HepG2 (cell line): ENCODE measurements at regions not wholly inside any gene's neighbourhood (a gene's known extent, or its start where the extent isn't known, plus 50 kb on each side); places are given as distances from the start of the nearest gene placed in this dataset.

ENCODE experiments used
- ATAC-seq: fragments of 200-7000 bp; cut with Tn5 transposase; 3 replicates; pipeline ENCODE4 v1.9.1; 2020; ENCODE audit warnings: mild to moderate bottlenecking, moderate library complexity
- BruUV-seq: library from RNA; stranded (reverse); fragments of 400-500 nt; replicated peaks from 2 replicates; lab custom pipeline; 2021; lab: Mats Ljungman, UMichigan
- CTCF ChIA-PET: fragments of 300-600 bp; formaldehyde crosslinking; extraction: SDS; loops from one replicate; lab custom pipeline; 2021; ENCODE audit warnings: low total read pairs, inconsistent platforms, low intra/inter-chr PET ratio; lab: Yijun Ruan, JAX
- POLR2A ChIA-PET: fragments of 350-600 bp; sonication (Branson Sonifier 250); formaldehyde crosslinking; loops from one replicate; lab custom pipeline; 2020; ENCODE audit warnings: antibody characterized with exemption, inconsistent platforms; lab: Yijun Ruan, JAX
- DNase-seq: peaks from one replicate; pipeline ENCODE4 v3.0.0-alpha.2; 2015; ENCODE audit warnings: low spot score
- FAIRE-seq: peaks from 3 replicates; lab custom pipeline; 2011; peaks lifted over from hg19 to GRCh38; lab: Jason Lieb, UNC
- H2AFZ ChIP-seq: one replicate; pipeline ENCODE4 v1.6.1; 2011; ENCODE audit warnings: low read length, inconsistent platforms
- H3K27ac ChIP-seq: fragments of 300-600 bp; 3 replicates; pipeline ENCODE4 v1.8.0; 2011; ENCODE audit warnings: mixed run types, mild to moderate bottlenecking, mixed read lengths, low read length, inconsistent platforms; ENCODE audit not compliant: insufficient read depth; ENCODE audit errors: extremely low read length
- H3K27me3 ChIP-seq, 2 experiments: fragments of 200-600 bp in 1 of 2; 2 replicates in 1 of 2; 3 replicates in 1 of 2; pipeline versions ENCODE4 v1.6.0 to v1.8.0; 2011; ENCODE audit warnings: low read length in 2 of 2, mild to moderate bottlenecking in 2 of 2, moderate library complexity in 2 of 2, inconsistent platforms in 1 of 2; ENCODE audit not compliant: insufficient read depth in 2 of 2, control insufficient read depth in 1 of 2
- H3K36me3 ChIP-seq, 2 experiments: fragments of 200-600 bp in 1 of 2; replicated peaks in 1 of 2; 2 replicates in 1 of 2; 3 replicates in 1 of 2; pipeline versions ENCODE4 v1.5.1 to v1.8.0; 2011; ENCODE audit warnings: low read length in 2 of 2, inconsistent platforms in 1 of 2; ENCODE audit not compliant: insufficient read depth in 2 of 2, control insufficient read depth in 1 of 2
- H3K4me1 ChIP-seq: 2 replicates; pipeline ENCODE4 v1.5.1; 2012; ENCODE audit warnings: low read length, inconsistent platforms; ENCODE audit not compliant: insufficient read depth
- H3K4me2 ChIP-seq: 2 replicates; pipeline ENCODE4 v1.6.0; 2011; ENCODE audit warnings: low read depth, low read length, inconsistent platforms
- H3K4me3 ChIP-seq, 3 experiments: fragments of 200-600 bp in 1 of 3; sonication (generic), shearing (Covaris generic) in 1 of 3; replicated peaks in 1 of 3; 2 replicates each; pipeline ENCODE4 v1.5.1; 2011 to 2016; ENCODE audit warnings: low read length in 3 of 3, inconsistent platforms in 2 of 3, low read depth in 2 of 3, mild to moderate bottlenecking in 2 of 3, control low read depth in 1 of 3, mixed read lengths in 1 of 3; ENCODE audit not compliant: insufficient read depth in 1 of 3
- H3K79me2 ChIP-seq: one replicate; pipeline ENCODE4 v1.6.1; 2011; ENCODE audit warnings: low read length, inconsistent platforms; ENCODE audit not compliant: insufficient read depth
- H3K9ac ChIP-seq: 2 replicates; pipeline ENCODE4 v1.6.0; 2011; ENCODE audit warnings: mild to moderate bottlenecking, low read depth, low read length, inconsistent platforms; ENCODE audit not compliant: insufficient read depth
- H3K9me3 ChIP-seq: 2 replicates; pipeline ENCODE4 v1.5.1; 2012; ENCODE audit warnings: mild to moderate bottlenecking, low read length
- H4K20me1 ChIP-seq: 2 replicates; pipeline ENCODE4 v1.6.0; 2011; ENCODE audit warnings: inconsistent platforms, mild to moderate bottlenecking, low read length, moderate library complexity; ENCODE audit not compliant: insufficient read depth
- ATF4 ChIP-seq, 2 experiments: fragments of 450-650 bp in 1 of 2; sonication (generic) in 1 of 2; formaldehyde crosslinking; IDR thresholded peaks; 2 replicates each; pipeline versions ENCODE4 v1.5.0 to v1.8.0; 2020 to 2022; ENCODE audit warnings: mild to moderate bottlenecking in 1 of 2, missing genetic modification reagents in 1 of 2
- ATRX ChIP-seq: sonication (generic); formaldehyde crosslinking; IDR thresholded peaks from 2 replicates; pipeline ENCODE4 v1.4.0; 2020; ENCODE audit warnings: missing genetic modification reagents, borderline replicate concordance
- CENPBD1 ChIP-seq: sonication (generic); formaldehyde crosslinking; IDR thresholded peaks from 2 replicates; pipeline ENCODE4 v1.8.0; 2022; ENCODE audit warnings: missing genetic modification reagents, low read depth, mild to moderate bottlenecking, borderline replicate concordance
- DRAP1 ChIP-seq: IDR thresholded peaks from 2 replicates; pipeline ENCODE4 v1.6.1; 2016; ENCODE audit warnings: missing genetic modification reagents, missing compliant biosample characterization
- FOXA1 ChIP-seq, 2 experiments: fragments of 450-650 bp in 1 of 2; sonication (generic) in 1 of 2; formaldehyde crosslinking in 1 of 2; IDR thresholded peaks; 2 replicates each; pipeline versions ENCODE4 v1.4.0 to v1.6.1; 2016 to 2020; ENCODE audit warnings: missing genetic modification reagents in 1 of 2
- HNRNPK ChIP-seq: fragments of 200-400 bp; formaldehyde crosslinking; IDR thresholded peaks from 2 replicates; pipeline ENCODE4 v1.6.1; 2018; ENCODE audit warnings: low read length, low read depth, moderate library complexity, mild to moderate bottlenecking; ENCODE audit not compliant: poor library complexity, severe bottlenecking
- HOXA7 ChIP-seq: sonication (generic); formaldehyde crosslinking; IDR thresholded peaks from 2 replicates; pipeline ENCODE4 v1.8.1; 2022; ENCODE audit warnings: mild to moderate bottlenecking, missing genetic modification reagents, moderate library complexity
- MIXL1 ChIP-seq: IDR thresholded peaks from 2 replicates; pipeline ENCODE4 v1.6.1; 2016
- MXD1 ChIP-seq: sonication (generic); formaldehyde crosslinking; IDR thresholded peaks from 2 replicates; pipeline ENCODE4 v1.4.0; 2020; ENCODE audit warnings: mild to moderate bottlenecking, missing genetic modification reagents
- MYC ChIP-seq: sonication (generic); formaldehyde crosslinking; IDR thresholded peaks from 2 replicates; pipeline ENCODE4 v1.9.0; 2021; ENCODE audit warnings: missing genetic modification reagents, borderline replicate concordance
- PHF5A ChIP-seq: IDR thresholded peaks from one replicate; pipeline ENCODE4 v1.6.1; 2018; ENCODE audit warnings: low read depth, missing genetic modification reagents; ENCODE audit not compliant: unreplicated experiment
- SIN3A ChIP-seq: IDR thresholded peaks from 2 replicates; pipeline ENCODE4 v1.6.1; 2011; ENCODE audit warnings: low read depth, mild to moderate bottlenecking, control low read depth, low read length, borderline replicate concordance
- SP1 ChIP-seq, 2 experiments: fragments of 450-650 bp in 1 of 2; sonication (generic) in 1 of 2; formaldehyde crosslinking in 1 of 2; IDR thresholded peaks; 2 replicates each; pipeline versions ENCODE4 v1.4.0 to v1.6.1; 2016 to 2020; ENCODE audit warnings: missing genetic modification reagents in 1 of 2
- ZBTB39 ChIP-seq: sonication (generic); formaldehyde crosslinking; IDR thresholded peaks from 2 replicates; pipeline ENCODE4 v1.5.0; 2020; ENCODE audit warnings: missing genetic modification reagents
- ZFAT ChIP-seq: sonication (generic); formaldehyde crosslinking; conservative IDR thresholded peaks from 2 replicates; pipeline ENCODE4 v1.8.1; 2023; ENCODE audit warnings: missing genetic modification reagents, inconsistent platforms
- ZFP36L2 ChIP-seq: sonication (generic); formaldehyde crosslinking; IDR thresholded peaks from 2 replicates; pipeline ENCODE4 v1.4.0; 2020; ENCODE audit warnings: missing genetic modification reagents
- ZNF703 ChIP-seq: sonication (generic); formaldehyde crosslinking; IDR thresholded peaks from 2 replicates; pipeline ENCODE4 v1.5.1; 2020; ENCODE audit warnings: missing genetic modification reagents, mild to moderate bottlenecking, moderate library complexity, borderline replicate concordance
- ZNF782 ChIP-seq: sonication (generic); formaldehyde crosslinking; IDR thresholded peaks from 2 replicates; pipeline ENCODE4 v1.4.0; 2020; ENCODE audit warnings: missing genetic modification reagents, mild to moderate bottlenecking, borderline replicate concordance
- whole genome bisulfite sequencing: methylation state at CpG from one replicate; pipeline ENCODE4 v1.1.6; 2017; ENCODE audit warnings: low lambda C conversion rate; 5-methylcytosine and 5-hydroxymethylcytosine counted together
- in situ Hi-C: cut with HindIII; loops from 2 replicates; pipeline ENCODE4 v1.10.0; 2017; ENCODE audit warnings: low pct_unique_long_range_greater_than_20kb; ENCODE audit not compliant: extremely low pct_ligation_motif_present
- intact Hi-C: fragments of 100-400 bp; cut with micrococcal nuclease; formaldehyde crosslinking; loops from one replicate; pipeline ENCODE4 v1.10.0; 2022; ENCODE audit not compliant: unreplicated experiment

- H4K20me1 ChIP-seq: no peaks in the 10 kb centered on the region
- in situ Hi-C loops (loop anchor here (25.0 kb wide), 1 partner anchor 494 kb away; no protein-coding TSS in a partner anchor), intact Hi-C loops (no loop called here)
- ATAC-seq (no peak), FAIRE-seq (no peak)
- peaks cover 13% of the 10 kb centered on the region for H3K4me1 ChIP-seq
- H3K79me2 ChIP-seq: no peaks in the 10 kb centered on the region
- POLR2A ChIA-PET: no interaction called here
- no peaks in the 10 kb centered on the region for H3K36me3 ChIP-seq
- H3K4me3 ChIP-seq: no peak overlapping the region
- WGBS: 13% methylated on average over 1 of the region's 1 CpG
- BruUV-seq: no TSS peak
- no peak overlapping the region for H3K27ac ChIP-seq
- TF ChIP-seq HNRNPK: no peak
- no peak for TF ChIP-seq ZBTB39
- TF ChIP-seq DRAP1: no peak
- no peak for TF ChIP-seq MXD1 (CRISPR knock-in tag)
- no peak for TF ChIP-seq PHF5A (CRISPR knock-in tag)
- TF ChIP-seq ATRX (CRISPR knock-in tag): no peak
- no peak for TF ChIP-seq MYC (CRISPR knock-in tag)
- no peak for TF ChIP-seq ZNF782
- no peak for TF ChIP-seq CENPBD1 (CRISPR knock-in tag)
- TF ChIP-seq ATF4 (CRISPR knock-in tag; IDR thresholded peaks at IDR 0.05): no peak
- no peak for TF ChIP-seq SIN3A
- TF ChIP-seq ZFAT (CRISPR knock-in tag): no peak
- no peak for TF ChIP-seq SP1 (IDR thresholded peaks at IDR 0.05)
- TF ChIP-seq SP1 (CRISPR knock-in tag; IDR thresholded peaks at IDR 0.05): no peak
- no peak for TF ChIP-seq HOXA7 (CRISPR knock-in tag)
- TF ChIP-seq FOXA1 (IDR thresholded peaks at IDR 0.05): no peak
- no peak for TF ChIP-seq FOXA1 (CRISPR knock-in tag; IDR thresholded peaks at IDR 0.05)
- no peak for TF ChIP-seq ZNF703 (CRISPR knock-in tag)
- no peak for TF ChIP-seq MIXL1
- TF ChIP-seq ZFP36L2 (CRISPR knock-in tag): no peak
- TF ChIP-seq, all 625 proteins: peak for 0
- no peaks in the 10 kb centered on the region for H3K27me3 ChIP-seq
- no peak overlapping the region for H2AFZ ChIP-seq
- no peak for DNase-seq
- CTCF ChIA-PET: no interaction called here
- H3K9me3 ChIP-seq: no peaks in the 10 kb centered on the region
- H3K4me2 ChIP-seq: no peak overlapping the region
- no peak overlapping the region for H3K9ac ChIP-seq
Observed at GRCh38 chrX:109918753-109919152, 84.2 kb upstream of the TMEM164 start.
